B cell (primary cell): ENCODE measurements at regions not wholly inside any gene's neighbourhood (a gene's known extent, or its start where the extent isn't known, plus 50 kb on each side); places are given as distances from the start of the nearest gene placed in this dataset.

Experiments
- ATAC-seq: fragments of 200-7000 bp; cut with Tn5 transposase; one replicate; pipeline ENCODE4 v1.10.0; 2021; ENCODE audit warnings: low read depth, mild to moderate bottlenecking, moderate number of reproducible peaks, moderate library complexity
- CTCF ChIA-PET: fragments of 350-600 bp; sonication (Branson Sonifier 250); formaldehyde crosslinking; loops from one replicate; lab custom pipeline; 2021; ENCODE audit warnings: antibody characterized with exemption, inconsistent platforms; lab: Charles Lee
- POLR2A ChIA-PET: fragments of 350-600 bp; sonication (Branson Sonifier 250); formaldehyde crosslinking; loops from one replicate; lab custom pipeline; 2021; ENCODE audit warnings: antibody characterized with exemption; lab: Charles Lee
- DNase-seq: peaks from one replicate; pipeline ENCODE4 v3.0.0; 2013
- H2AFZ ChIP-seq: 2 replicates; pipeline ENCODE4 v1.6.1; 2012; ENCODE audit warnings: mild to moderate bottlenecking, low read depth, low read length; ENCODE audit not compliant: insufficient read depth, poor library complexity, severe bottlenecking
- H3K27ac ChIP-seq, 2 donors: 1 replicate in 1 of 2; 2 replicates in 1 of 2; pipeline ENCODE4 v1.5.1; 2012 to 2013; ENCODE audit warnings: low read length in 2 of 2, mild to moderate bottlenecking in 2 of 2, moderate library complexity in 1 of 2
- H3K27me3 ChIP-seq, 4 experiments: fragments of 200-600 bp in 1 of 4; sonication (generic) in 1 of 4; replicated peaks in 1 of 4; 1 replicate in 2 of 4; 2 replicates in 2 of 4; pipeline versions ENCODE4 v1.6.1 to v1.7.0; 2013 to 2016; ENCODE audit warnings: low read length in 3 of 4, mild to moderate bottlenecking in 2 of 4, mixed read lengths in 1 of 4, moderate library complexity in 1 of 4; ENCODE audit not compliant: insufficient read depth in 4 of 4, control insufficient read depth in 3 of 4; ENCODE audit errors: control extremely low read depth in 1 of 4
- H3K36me3 ChIP-seq, 2 experiments: replicated peaks in 1 of 2; 1 replicate in 1 of 2; 2 replicates in 1 of 2; pipeline versions ENCODE4 v1.6.1 to v1.7.1; 2013; ENCODE audit warnings: low read length in 1 of 2; ENCODE audit not compliant: insufficient read depth in 2 of 2, control insufficient read depth in 1 of 2; ENCODE audit errors: control extremely low read depth in 1 of 2, extremely low read depth in 1 of 2
- H3K4me1 ChIP-seq, 2 donors: fragments of 200-600 bp in 1 of 2; sonication (generic) in 1 of 2; 1 replicate in 1 of 2; 2 replicates in 1 of 2; pipeline versions ENCODE4 v1.5.1 to v1.6.1; 2013 to 2017; ENCODE audit warnings: low read length in 2 of 2; ENCODE audit not compliant: control insufficient read depth in 2 of 2, insufficient read depth in 2 of 2
- H3K4me2 ChIP-seq: replicated peaks from 2 replicates; pipeline ENCODE3; 2012; ENCODE audit warnings: mild to moderate bottlenecking, low read depth, low read length; ENCODE audit not compliant: poor library complexity, severe bottlenecking
- H3K4me3 ChIP-seq, 5 experiments: fragments of 200-600 bp in 1 of 5; sonication (generic) in 1 of 5; 1 replicate in 3 of 5; 2 replicates in 2 of 5; pipeline versions ENCODE4 v1.5.1 to v1.7.0; 2011 to 2016; ENCODE audit warnings: low read length in 4 of 5, mild to moderate bottlenecking in 4 of 5, low read depth in 2 of 5, control low read depth in 1 of 5, moderate library complexity in 1 of 5; ENCODE audit not compliant: insufficient read depth in 1 of 5; ENCODE audit errors: control extremely low read depth in 1 of 5, extremely low read depth in 1 of 5
- H3K79me2 ChIP-seq: fragments of 200-600 bp; sonication (generic); one replicate; pipeline ENCODE4 v1.6.0; 2016; ENCODE audit warnings: low read length; ENCODE audit not compliant: control insufficient read depth, insufficient read depth
- H3K9ac ChIP-seq: fragments of 200-600 bp; sonication (generic); 2 replicates; pipeline ENCODE4 v1.6.1; 2017; ENCODE audit warnings: mild to moderate bottlenecking, low read length, moderate library complexity
- H3K9me3 ChIP-seq, 3 donors: one replicate each; pipeline versions ENCODE4 v1.6.1 to v1.7.1; 2013; ENCODE audit warnings: low read length in 2 of 3; ENCODE audit not compliant: control insufficient read depth in 2 of 3, insufficient read depth in 1 of 3; ENCODE audit errors: control extremely low read depth in 1 of 3
- H4K20me1 ChIP-seq: 2 replicates; pipeline ENCODE4 v1.6.0; 2012; ENCODE audit warnings: mild to moderate bottlenecking, low read length; ENCODE audit not compliant: insufficient read depth, control insufficient read depth, poor library complexity, severe bottlenecking
- H3K27ac Mint-ChIP-seq: one replicate; pipeline ENCODE4 v1.8.0; 2021; ENCODE audit warnings: mixed read lengths
- H3K27me3 Mint-ChIP-seq: one replicate; pipeline ENCODE4 v1.8.0; 2021; ENCODE audit warnings: mixed read lengths
- H3K4me1 Mint-ChIP-seq: one replicate; pipeline ENCODE4 v1.8.0; 2021; ENCODE audit warnings: mixed read lengths
- H3K4me3 Mint-ChIP-seq: one replicate; pipeline ENCODE4 v1.8.0; 2021; ENCODE audit warnings: mixed read lengths
- H3K9me3 Mint-ChIP-seq: one replicate; pipeline ENCODE4 v1.8.0; 2022; ENCODE audit warnings: mixed read lengths; ENCODE audit not compliant: insufficient read depth
- CTCF ChIP-seq: fragments of 200-600 bp; IDR thresholded peaks from one replicate; pipeline ENCODE4 v1.8.0; 2022; ENCODE audit warnings: antibody characterized with exemption, mild to moderate bottlenecking
- EZH2 ChIP-seq: IDR thresholded peaks from 2 replicates; pipeline ENCODE4 v1.6.1; 2012; ENCODE audit warnings: borderline replicate concordance, low read depth, mild to moderate bottlenecking, moderate library complexity, low read length; ENCODE audit not compliant: insufficient read depth, poor library complexity, severe bottlenecking
- WGBS: methylation state at CpG from one replicate; pipeline ENCODE4 v1.1.5; 2013; ENCODE audit warnings: missing lambda C conversion rate; ENCODE audit not compliant: insufficient coverage; 5-methylcytosine and 5-hydroxymethylcytosine counted together
- intact Hi-C: fragments of 100-400 bp; cut with micrococcal nuclease; formaldehyde crosslinking; loops from one replicate; pipeline ENCODE4 v1.10.0; 2022

DNA sequence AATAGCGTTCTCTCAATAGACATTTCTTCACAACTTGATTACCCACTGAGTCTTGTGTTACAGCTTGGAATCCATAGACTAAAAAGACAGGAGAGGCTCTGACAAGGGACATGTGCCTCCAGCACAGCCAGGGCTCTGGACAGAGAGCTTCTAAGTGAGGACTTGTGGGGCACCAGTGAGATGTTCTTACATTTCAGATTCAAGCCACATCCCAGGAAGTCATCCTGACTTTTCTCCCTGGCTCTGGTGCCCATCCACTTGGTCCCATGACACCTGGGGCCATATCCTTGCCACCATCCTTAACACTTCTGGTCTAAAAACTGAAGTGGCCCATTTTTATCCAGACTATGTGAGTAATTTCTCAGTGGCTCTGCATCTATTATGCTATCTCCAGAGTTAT is 440.1 kb downstream of the TCERG1L start:
- Mint-ChIP-seq H3K4me3 (no peak overlapping the region), H3K9me3 (no peaks in the 10 kb centered on the region), H3K27me3 (no peaks in the 10 kb centered on the region), H3K27ac (no peak overlapping the region), H3K4me1 (no peaks in the 10 kb centered on the region)
- H3K9me3 ChIP-seq: peaks cover 0 to 14% (median 0%) of the 10 kb centered on the region in 3 donors
- TF ChIP-seq EZH2 (no peak), CTCF (no peak)
- H3K4me1 ChIP-seq: no peaks in the 10 kb centered on the region
- H3K4me3 ChIP-seq: no peak overlapping the region
- no peak overlapping the region for H2AFZ ChIP-seq
- DNase-seq (no peak), ATAC-seq (no peak)
- H3K79me2 ChIP-seq: no peaks in the 10 kb centered on the region
- intact Hi-C loops: no loop called here
- POLR2A ChIA-PET: no interaction called here
- no peaks in the 10 kb centered on the region for H3K27me3 ChIP-seq
- no CpG with 5 or more reads among the region's 1 CpG for WGBS
- no peak overlapping the region for H3K9ac ChIP-seq
- no peaks in the 10 kb centered on the region for H3K36me3 ChIP-seq
- no peak overlapping the region for H3K4me2 ChIP-seq
- no peaks in the 10 kb centered on the region for H4K20me1 ChIP-seq
- CTCF ChIA-PET: no interaction called here
- no peak overlapping the region for H3K27ac ChIP-seq

DNA sequence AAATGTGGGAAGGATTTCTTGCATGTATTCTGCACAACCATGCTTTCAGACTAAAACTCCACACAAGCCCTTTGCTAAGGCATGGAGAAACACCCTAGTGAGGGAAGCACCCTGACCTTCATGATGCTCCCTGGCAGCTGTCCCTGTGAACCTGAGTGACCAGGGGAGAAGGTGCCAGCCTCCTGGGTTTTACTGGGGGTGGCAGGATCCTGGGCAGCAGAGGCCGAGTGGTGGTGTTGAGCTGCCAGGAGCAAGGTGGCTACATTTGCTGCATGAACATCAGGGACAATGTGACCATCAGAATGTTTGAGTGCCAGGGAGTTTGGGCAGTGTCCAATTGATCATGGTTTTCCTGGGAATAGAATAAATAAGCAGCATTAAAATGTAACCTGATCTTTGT is 437.9 kb downstream of the TCERG1L start:
- Mint-ChIP-seq H3K4me1 (no peaks in the 10 kb centered on the region), H3K9me3 (no peaks in the 10 kb centered on the region), H3K27ac (no peak overlapping the region), H3K27me3 (no peaks in the 10 kb centered on the region), H3K4me3 (no peak overlapping the region)
- no peaks in the 10 kb centered on the region for H3K36me3 ChIP-seq
- no peak for ATAC-seq
- H4K20me1 ChIP-seq: no peaks in the 10 kb centered on the region
- H3K27me3 ChIP-seq: no peaks in the 10 kb centered on the region
- TF ChIP-seq EZH2: no peak
- TF ChIP-seq CTCF: no peak
- no peak overlapping the region for H3K9ac ChIP-seq
- no peaks in the 10 kb centered on the region for H3K79me2 ChIP-seq
- ChIA-PET CTCF (no interaction called here), POLR2A (no interaction called here)
- 83% methylated on average over 1 of the region's 1 CpG for WGBS
- intact Hi-C loops: no loop called here
- peaks cover 0 to 3% (median 0%) of the 10 kb centered on the region in 3 donors for H3K9me3 ChIP-seq
- no peak overlapping the region for H3K4me3 ChIP-seq
- no peak overlapping the region for H3K4me2 ChIP-seq
- DNase-seq: no peak
- no peaks in the 10 kb centered on the region for H3K4me1 ChIP-seq
- no peak overlapping the region for H2AFZ ChIP-seq
- no peak overlapping the region for H3K27ac ChIP-seq
